Keratinocyte (primary cell): ENCODE measurements at regions not wholly inside any gene's neighbourhood (a gene's known extent, or its start where the extent isn't known, plus 50 kb on each side); places are given as distances from the start of the nearest gene placed in this dataset.
A peak's percentile ranks its signal among the peaks of the same experiment; 100 is the strongest.

Experiments
- DNase-seq: peaks from one replicate; pipeline ENCODE4 v3.0.0-alpha.2; 2011; ENCODE audit warnings: low read depth, missing footprints, low spot score
- FAIRE-seq: peaks from 2 replicates; lab custom pipeline; 2011; peaks lifted over from hg19 to GRCh38; lab: Jason Lieb, UNC
- H2AFZ ChIP-seq: 2 replicates; pipeline ENCODE4 v1.6.0; 2012; ENCODE audit warnings: low read length, control low read depth, inconsistent platforms; ENCODE audit not compliant: control insufficient read depth
- H3K27ac ChIP-seq: 2 replicates; pipeline ENCODE4 v1.5.1; 2011; ENCODE audit warnings: low read length; ENCODE audit not compliant: control insufficient read depth, insufficient read depth
- H3K27me3 ChIP-seq: 3 replicates; pipeline ENCODE4 v1.6.0; 2011; ENCODE audit warnings: low read length; ENCODE audit not compliant: control insufficient read depth, insufficient read depth; ENCODE audit errors: extremely low read depth
- H3K36me3 ChIP-seq, 2 experiments: 2 replicates in 1 of 2; 3 replicates in 1 of 2; pipeline ENCODE4 v1.5.1; 2011; ENCODE audit warnings: low read length in 2 of 2, mild to moderate bottlenecking in 1 of 2; ENCODE audit not compliant: control insufficient read depth in 2 of 2, insufficient read depth in 2 of 2; ENCODE audit errors: extremely low read depth in 1 of 2
- H3K4me1 ChIP-seq: 3 replicates; pipeline ENCODE4 v1.5.1; 2011; ENCODE audit warnings: low read length; ENCODE audit not compliant: control insufficient read depth, insufficient read depth; ENCODE audit errors: extremely low read depth
- H3K4me2 ChIP-seq: 3 replicates; pipeline ENCODE4 v1.6.0; 2011; ENCODE audit warnings: low read depth, low read length; ENCODE audit not compliant: control insufficient read depth, insufficient read depth; ENCODE audit errors: extremely low read depth
- H3K4me3 ChIP-seq, 3 experiments: fragments of 200-600 bp in 1 of 3; sonication (generic) in 1 of 3; 2 replicates in 2 of 3; 3 replicates in 1 of 3; pipeline ENCODE4 v1.5.1; 2011 to 2016; ENCODE audit warnings: low read length in 3 of 3, mild to moderate bottlenecking in 3 of 3, control low read depth in 2 of 3, inconsistent platforms in 1 of 3, low read depth in 1 of 3, mixed read lengths in 1 of 3, mixed run types in 1 of 3, moderate library complexity in 1 of 3; ENCODE audit not compliant: control insufficient read depth in 2 of 3, insufficient read depth in 2 of 3; ENCODE audit errors: extremely low read depth in 1 of 3
- H3K79me2 ChIP-seq: 2 replicates; pipeline ENCODE4 v1.6.0; 2012; ENCODE audit warnings: low read length; ENCODE audit not compliant: control insufficient read depth, insufficient read depth
- H3K9ac ChIP-seq: 3 replicates; pipeline ENCODE4 v1.6.0; 2011; ENCODE audit warnings: low read length; ENCODE audit not compliant: control insufficient read depth, insufficient read depth; ENCODE audit errors: extremely low read depth
- H3K9me1 ChIP-seq: 3 replicates; pipeline ENCODE4 v1.6.0; 2011; ENCODE audit warnings: low read length; ENCODE audit not compliant: control insufficient read depth, insufficient read depth; ENCODE audit errors: extremely low read depth
- H3K9me3 ChIP-seq: 2 replicates; pipeline ENCODE4 v1.5.1; 2012; ENCODE audit warnings: low read depth, low read length; ENCODE audit not compliant: control insufficient read depth
- H4K20me1 ChIP-seq: 3 replicates; pipeline ENCODE4 v1.6.0; 2011; ENCODE audit warnings: low read length; ENCODE audit not compliant: control insufficient read depth, insufficient read depth; ENCODE audit errors: extremely low read depth
- EZH2 ChIP-seq: IDR thresholded peaks from one replicate; pipeline ENCODE4 v1.6.1; 2012; ENCODE audit warnings: inconsistent platforms, mild to moderate bottlenecking, low read length, moderate library complexity
- dilution Hi-C: fragments of 300-500 bp; cut with MboI; formaldehyde crosslinking; loops from one replicate; pipeline ENCODE4 v1.7.0; 2020; ENCODE audit warnings: low sequenced_read_pairs; ENCODE audit not compliant: extremely low pct_ligation_motif_present
- TF ChIP-seq, protein P1 (sequence below), 3 experiments: IDR thresholded peaks in 1 of 3; conservative IDR thresholded peaks in 1 of 3; optimal IDR thresholded peaks in 1 of 3; 2 replicates in 2 of 3; 3 replicates in 1 of 3; pipeline versions ENCODE3 to v1.5.1; 2011; ENCODE audit warnings: low read length in 3 of 3, mild to moderate bottlenecking in 3 of 3, moderate library complexity in 2 of 3, control low read depth in 1 of 3, inconsistent platforms in 1 of 3; ENCODE audit not compliant: insufficient read depth in 2 of 3; ENCODE audit errors: extremely low read depth in 1 of 3

- peak; percentile 4 for DNase-seq
- no peaks in the 10 kb centered on the region for H4K20me1 ChIP-seq
- no peak overlapping the region for H2AFZ ChIP-seq
- no peaks in the 10 kb centered on the region for H3K9me3 ChIP-seq
- peaks cover 7% of the 10 kb centered on the region for H3K4me1 ChIP-seq
- H3K27ac ChIP-seq: no peak overlapping the region
- no peak overlapping the region for H3K4me3 ChIP-seq
- peak; percentile 64 for FAIRE-seq
- H3K27me3 ChIP-seq: no peaks in the 10 kb centered on the region
- no peak overlapping the region for H3K9ac ChIP-seq
- no peaks in the 10 kb centered on the region for H3K9me1 ChIP-seq
- dilution Hi-C loops: no loop called here
- no peak for TF ChIP-seq EZH2
- TF ChIP-seq, protein P1, sequence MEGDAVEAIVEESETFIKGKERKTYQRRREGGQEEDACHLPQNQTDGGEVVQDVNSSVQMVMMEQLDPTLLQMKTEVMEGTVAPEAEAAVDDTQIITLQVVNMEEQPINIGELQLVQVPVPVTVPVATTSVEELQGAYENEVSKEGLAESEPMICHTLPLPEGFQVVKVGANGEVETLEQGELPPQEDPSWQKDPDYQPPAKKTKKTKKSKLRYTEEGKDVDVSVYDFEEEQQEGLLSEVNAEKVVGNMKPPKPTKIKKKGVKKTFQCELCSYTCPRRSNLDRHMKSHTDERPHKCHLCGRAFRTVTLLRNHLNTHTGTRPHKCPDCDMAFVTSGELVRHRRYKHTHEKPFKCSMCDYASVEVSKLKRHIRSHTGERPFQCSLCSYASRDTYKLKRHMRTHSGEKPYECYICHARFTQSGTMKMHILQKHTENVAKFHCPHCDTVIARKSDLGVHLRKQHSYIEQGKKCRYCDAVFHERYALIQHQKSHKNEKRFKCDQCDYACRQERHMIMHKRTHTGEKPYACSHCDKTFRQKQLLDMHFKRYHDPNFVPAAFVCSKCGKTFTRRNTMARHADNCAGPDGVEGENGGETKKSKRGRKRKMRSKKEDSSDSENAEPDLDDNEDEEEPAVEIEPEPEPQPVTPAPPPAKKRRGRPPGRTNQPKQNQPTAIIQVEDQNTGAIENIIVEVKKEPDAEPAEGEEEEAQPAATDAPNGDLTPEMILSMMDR (optimal IDR thresholded peaks at IDR 0.05 in 1 of 3, IDR thresholded peaks at IDR 0.05 in 1 of 3, conservative IDR thresholded peaks at IDR 0.05 in 1 of 3; ENCODE audit: extremely low read depth in 1 of 3, insufficient read depth in 2 of 3, low read length in 3 of 3): no peak
- no peaks in the 10 kb centered on the region for H3K36me3 ChIP-seq
- peak overlapping the region; percentile 20 for H3K4me2 ChIP-seq
- H3K79me2 ChIP-seq: no peaks in the 10 kb centered on the region
Measured at GRCh38 chr4:115720611-115721010, 607.2 kb upstream of the NDST4 start.

- H4K20me1 ChIP-seq: no peaks in the 10 kb centered on the region
- H3K4me1 ChIP-seq: no peaks in the 10 kb centered on the region
- no peaks in the 10 kb centered on the region for H3K79me2 ChIP-seq
- no peaks in the 10 kb centered on the region for H3K9me3 ChIP-seq
- H3K27me3 ChIP-seq: no peaks in the 10 kb centered on the region
- FAIRE-seq (no peak), DNase-seq (no peak)
- H3K9me1 ChIP-seq: no peaks in the 10 kb centered on the region
- TF ChIP-seq, protein P1 (optimal IDR thresholded peaks at IDR 0.05 in 1 of 3, IDR thresholded peaks at IDR 0.05 in 1 of 3, conservative IDR thresholded peaks at IDR 0.05 in 1 of 3; ENCODE audit: extremely low read depth in 1 of 3, insufficient read depth in 2 of 3, low read length in 3 of 3): no peak
- no peak for TF ChIP-seq EZH2
- H2AFZ ChIP-seq: no peak overlapping the region
- dilution Hi-C loops: no loop called here
- H3K9ac ChIP-seq: no peak overlapping the region
- no peak overlapping the region for H3K4me2 ChIP-seq
- H3K27ac ChIP-seq: no peak overlapping the region
- H3K36me3 ChIP-seq: no peaks in the 10 kb centered on the region
- H3K4me3 ChIP-seq: no peak overlapping the region
Measured at GRCh38 chr4:115711575-115711974, 598.2 kb upstream of the NDST4 start.
